ENCODE measurements at regions not wholly inside any gene's neighbourhood (a gene's known extent, or its start where the extent isn't known, plus 50 kb on each side); places are given as distances from the start of the nearest gene placed in this dataset.
"Not testable (repeated sequence)": the region's sequence is repeated elsewhere in the genome, so short reads cannot be mapped to it uniquely, and the experiment has no call there.

- Histone ChIP-seq H2AFZ (ENCODE audit: low read depth) (no peak overlapping the region), H3K36me3 (ENCODE audit: insufficient read depth) (no peaks in the 10 kb centered on the region), H3K4me1 (ENCODE audit: low read depth, poor library complexity, severe bottlenecking) (no peaks in the 10 kb centered on the region), H3K4me3 (IDR thresholded peaks at IDR 0.05; ENCODE audit: insufficient read depth, low read depth, low read length) (no peak overlapping the region), H3K27me3 (ENCODE audit: insufficient read depth, low read depth) (no peaks in the 10 kb centered on the region), H3K79me2 (ENCODE audit: insufficient read depth, low read depth) (no peaks in the 10 kb centered on the region), H3K9ac (no peak overlapping the region), H4K20me1 (ENCODE audit: insufficient read depth) (no peaks in the 10 kb centered on the region), H3K27ac (no peak overlapping the region), H3K4me2 (no peak overlapping the region)
- no peak for TF ChIP-seq CTCF (conservative IDR thresholded peaks at IDR 0.05; ENCODE audit: low read depth, low read length)
Observed at GRCh38 chr18:22067109-22067508, 102.3 kb upstream of the GATA6 start.

- Histone ChIP-seq H2AFZ (ENCODE audit: low read depth) (no peak overlapping the region), H3K4me2 (no peak overlapping the region), H3K36me3 (ENCODE audit: insufficient read depth) (no peaks in the 10 kb centered on the region), H3K79me2 (ENCODE audit: insufficient read depth, low read depth) (no peaks in the 10 kb centered on the region), H3K27me3 (ENCODE audit: insufficient read depth, low read depth) (no peaks in the 10 kb centered on the region), H4K20me1 (ENCODE audit: insufficient read depth) (no peaks in the 10 kb centered on the region), H3K4me3 (IDR thresholded peaks at IDR 0.05; ENCODE audit: insufficient read depth, low read depth, low read length) (no peak overlapping the region), H3K9ac (no peak overlapping the region), H3K4me1 (ENCODE audit: low read depth, poor library complexity, severe bottlenecking) (no peaks in the 10 kb centered on the region), H3K27ac (no peak overlapping the region)
- no peak for TF ChIP-seq CTCF (conservative IDR thresholded peaks at IDR 0.05; ENCODE audit: low read depth, low read length)
Observed at GRCh38 chr18:22067682-22068081, 101.7 kb upstream of the GATA6 start.

GRCh38 chr18:22068784-22069183, 100.6 kb upstream of the GATA6 start:
- not testable (repeated sequence) for H3K4me1 ChIP-seq (ENCODE audit: low read depth, poor library complexity, severe bottlenecking); H3K4me3 ChIP-seq (IDR thresholded peaks at IDR 0.05; ENCODE audit: insufficient read depth, low read depth, low read length); H3K9ac ChIP-seq; H4K20me1 ChIP-seq (ENCODE audit: insufficient read depth); H2AFZ ChIP-seq (ENCODE audit: low read depth); H3K36me3 ChIP-seq (ENCODE audit: insufficient read depth); H3K4me2 ChIP-seq; H3K27ac ChIP-seq; H3K79me2 ChIP-seq (ENCODE audit: insufficient read depth, low read depth); H3K27me3 ChIP-seq (ENCODE audit: insufficient read depth, low read depth)

- H2AFZ ChIP-seq (ENCODE audit: low read depth): no peak overlapping the region
- no peak overlapping the region for H3K9ac ChIP-seq
- no peaks in the 10 kb centered on the region for H3K27me3 ChIP-seq (ENCODE audit: insufficient read depth, low read depth)
- H3K4me2 ChIP-seq: no peak overlapping the region
- no peaks in the 10 kb centered on the region for H3K79me2 ChIP-seq (ENCODE audit: insufficient read depth, low read depth)
- H4K20me1 ChIP-seq (ENCODE audit: insufficient read depth): no peaks in the 10 kb centered on the region
- H3K4me1 ChIP-seq (ENCODE audit: low read depth, poor library complexity, severe bottlenecking): no peaks in the 10 kb centered on the region
- no peak overlapping the region for H3K4me3 ChIP-seq (IDR thresholded peaks at IDR 0.05; ENCODE audit: insufficient read depth, low read depth, low read length)
- no peak overlapping the region for H3K27ac ChIP-seq
- no peak for TF ChIP-seq CTCF (conservative IDR thresholded peaks at IDR 0.05; ENCODE audit: low read depth, low read length)
- no peaks in the 10 kb centered on the region for H3K36me3 ChIP-seq (ENCODE audit: insufficient read depth)
Observed at GRCh38 chr18:22069916-22070315, 99.5 kb upstream of the GATA6 start.

- Histone ChIP-seq H3K4me2 (no peak overlapping the region), H2AFZ (ENCODE audit: low read depth) (no peak overlapping the region), H3K9ac (no peak overlapping the region), H3K79me2 (ENCODE audit: insufficient read depth, low read depth) (no peaks in the 10 kb centered on the region), H3K36me3 (ENCODE audit: insufficient read depth) (no peaks in the 10 kb centered on the region), H4K20me1 (ENCODE audit: insufficient read depth) (no peaks in the 10 kb centered on the region), H3K27ac (no peak overlapping the region), H3K4me3 (IDR thresholded peaks at IDR 0.05; ENCODE audit: insufficient read depth, low read depth, low read length) (no peak overlapping the region), H3K27me3 (ENCODE audit: insufficient read depth, low read depth) (no peaks in the 10 kb centered on the region), H3K4me1 (ENCODE audit: low read depth, poor library complexity, severe bottlenecking) (no peaks in the 10 kb centered on the region)
- TF ChIP-seq CTCF (conservative IDR thresholded peaks at IDR 0.05; ENCODE audit: low read depth, low read length): no peak
Observed at GRCh38 chr18:22073411-22073810, 96.0 kb upstream of the GATA6 start.
